H1 (cell line): ENCODE measurements at regions not wholly inside any gene's neighbourhood (a gene's known extent, or its start where the extent isn't known, plus 50 kb on each side); places are given as distances from the start of the nearest gene placed in this dataset.

ENCODE experiments used
- CTCF ChIA-PET: fragments of 300-600 bp; sonication (Branson Sonifier 250); formaldehyde crosslinking; loops from one replicate; lab custom pipeline; 2021; ENCODE audit not compliant: partially characterized antibody; lab: Charles Lee
- POLR2A ChIA-PET: fragments of 300-600 bp; sonication (Branson Sonifier 250); formaldehyde crosslinking; loops from one replicate; lab custom pipeline; 2021; ENCODE audit warnings: inconsistent platforms; ENCODE audit not compliant: partially characterized antibody; lab: Charles Lee
- DNase-seq, 2 experiments: peaks; one replicate each; pipeline versions ENCODE4 v3.0.0 to v3.0.0-alpha.2; 2010 to 2022; ENCODE audit warnings: low spot score in 2 of 2, low read depth in 1 of 2, mixed read lengths in 1 of 2
- FAIRE-seq: peaks from 2 replicates; lab custom pipeline; 2011; peaks lifted over from hg19 to GRCh38; lab: Jason Lieb, UNC
- H2AFZ ChIP-seq: 2 replicates; pipeline ENCODE4 v1.8.1; 2012; ENCODE audit warnings: low read length, inconsistent platforms
- H2AK5ac ChIP-seq: 2 replicates; pipeline ENCODE4 v1.6.1; 2013; ENCODE audit warnings: low read depth, low read length
- H2BK120ac ChIP-seq: replicated peaks from 2 replicates; pipeline ENCODE3; 2013; ENCODE audit warnings: low read depth, low read length, inconsistent platforms
- H2BK12ac ChIP-seq: 2 replicates; pipeline ENCODE4 v1.6.1; 2013; ENCODE audit warnings: low read depth, low read length
- H2BK15ac ChIP-seq: 2 replicates; pipeline ENCODE4 v1.6.1; 2013; ENCODE audit warnings: low read length
- H2BK20ac ChIP-seq: 2 replicates; pipeline ENCODE4 v1.6.1; 2013; ENCODE audit warnings: low read length
- H2BK5ac ChIP-seq: 2 replicates; pipeline ENCODE4 v1.6.1; 2013; ENCODE audit warnings: low read depth, low read length
- H3K14ac ChIP-seq: 2 replicates; pipeline ENCODE4 v1.6.1; 2013; ENCODE audit warnings: inconsistent platforms; ENCODE audit not compliant: insufficient read length
- H3K18ac ChIP-seq: 2 replicates; pipeline ENCODE4 v1.6.1; 2013; ENCODE audit warnings: low read length; ENCODE audit errors: extremely low read depth
- H3K23ac ChIP-seq: 2 replicates; pipeline ENCODE4 v1.6.1; 2013; ENCODE audit warnings: inconsistent platforms; ENCODE audit not compliant: insufficient read length
- H3K23me2 ChIP-seq: 2 replicates; pipeline ENCODE4 v1.6.1; 2013; ENCODE audit warnings: low read depth, low read length
- H3K27ac ChIP-seq: 2 replicates; pipeline ENCODE4 v1.6.1; 2011; ENCODE audit warnings: low read depth, low read length, inconsistent platforms
- H3K27me3 ChIP-seq, 4 experiments: replicated peaks in 1 of 4; 1 replicate in 1 of 4; 2 replicates in 3 of 4; pipeline versions ENCODE4 v1.6.1 to v1.8.1; 2011 to 2013; ENCODE audit warnings: low read length in 3 of 4, mild to moderate bottlenecking in 3 of 4, inconsistent platforms in 2 of 4, mixed read lengths in 2 of 4, moderate library complexity in 1 of 4; ENCODE audit not compliant: control insufficient read depth in 3 of 4, insufficient read depth in 3 of 4; ENCODE audit errors: extremely low read depth in 1 of 4
- H3K36me3 ChIP-seq, 4 experiments: 2 replicates each; pipeline versions ENCODE4 v1.6.1 to v1.8.1; 2011 to 2013; ENCODE audit warnings: mild to moderate bottlenecking in 4 of 4, low read length in 3 of 4, moderate library complexity in 2 of 4, control low read depth in 1 of 4, inconsistent platforms in 1 of 4; ENCODE audit not compliant: insufficient read depth in 4 of 4, control insufficient read depth in 2 of 4
- H3K4ac ChIP-seq: replicated peaks from 2 replicates; pipeline ENCODE3; 2013; ENCODE audit warnings: low read length, low read depth, mixed read lengths, inconsistent platforms; ENCODE audit not compliant: insufficient read length
- H3K4me1 ChIP-seq, 4 experiments: replicated peaks in 1 of 4; 1 replicate in 1 of 4; 2 replicates in 3 of 4; pipeline versions ENCODE4 v1.6.1 to v1.8.1; 2011 to 2013; ENCODE audit warnings: low read length in 3 of 4, inconsistent platforms in 2 of 4, mixed read lengths in 1 of 4; ENCODE audit not compliant: insufficient read depth in 4 of 4, control insufficient read depth in 3 of 4
- H3K4me2 ChIP-seq, 2 experiments: 2 replicates each; pipeline versions ENCODE4 v1.6.1 to v1.8.1; 2011 to 2013; ENCODE audit warnings: low read depth in 2 of 2, low read length in 2 of 2, control low read depth in 1 of 2, inconsistent platforms in 1 of 2, mild to moderate bottlenecking in 1 of 2; ENCODE audit not compliant: insufficient read depth in 1 of 2
- H3K4me3 ChIP-seq, 4 experiments: fragments of 200-600, 300-600 bp in 1 of 4; sonication (generic), shearing (Covaris generic), sonication (Bioruptor Twin) in 1 of 4; 2 replicates each; pipeline versions ENCODE4 v1.5.1 to v1.8.1; 2011 to 2016; ENCODE audit warnings: low read length in 4 of 4, low read depth in 3 of 4, control low read depth in 2 of 4, inconsistent platforms in 2 of 4, mild to moderate bottlenecking in 2 of 4, mixed read lengths in 1 of 4, moderate library complexity in 1 of 4; ENCODE audit not compliant: insufficient read depth in 2 of 4; ENCODE audit errors: extremely low read depth in 1 of 4
- H3K56ac ChIP-seq: replicated peaks from 2 replicates; pipeline ENCODE3; 2013; ENCODE audit warnings: low read depth, mild to moderate bottlenecking, mixed read lengths, low read length, inconsistent platforms; ENCODE audit not compliant: insufficient read length
- H3K79me1 ChIP-seq: 2 replicates; pipeline ENCODE4 v1.6.1; 2013; ENCODE audit warnings: low read depth, low read length, control low read depth
- H3K79me2 ChIP-seq, 2 experiments: 2 replicates each; pipeline versions ENCODE4 v1.6.1 to v1.8.1; 2012 to 2013; ENCODE audit warnings: low read length in 2 of 2, mild to moderate bottlenecking in 2 of 2, inconsistent platforms in 1 of 2; ENCODE audit not compliant: insufficient read depth in 2 of 2, control insufficient read depth in 1 of 2
- H3K9ac ChIP-seq, 4 experiments: replicated peaks in 1 of 4; 1 replicate in 1 of 4; 2 replicates in 3 of 4; pipeline versions ENCODE4 v1.6.1 to v1.8.1; 2011 to 2013; ENCODE audit warnings: low read depth in 3 of 4, low read length in 3 of 4, control low read depth in 2 of 4, mild to moderate bottlenecking in 2 of 4, moderate library complexity in 2 of 4, inconsistent platforms in 1 of 4; ENCODE audit errors: extremely low read depth in 1 of 4
- H3K9me3 ChIP-seq, 2 experiments: 2 replicates each; pipeline versions ENCODE4 v1.6.1 to v1.8.1; 2012 to 2013; ENCODE audit warnings: mild to moderate bottlenecking in 2 of 2, moderate library complexity in 2 of 2, control low read depth in 1 of 2, inconsistent platforms in 1 of 2, low read depth in 1 of 2, low read length in 1 of 2, mixed read lengths in 1 of 2; ENCODE audit not compliant: insufficient read depth in 2 of 2
- H4K20me1 ChIP-seq, 2 experiments: replicated peaks in 1 of 2; 2 replicates each; pipeline versions ENCODE3 to v1.8.1; 2011 to 2013; ENCODE audit warnings: inconsistent platforms in 2 of 2, low read length in 2 of 2, mild to moderate bottlenecking in 1 of 2; ENCODE audit not compliant: insufficient read depth in 2 of 2, control insufficient read depth in 1 of 2
- H4K5ac ChIP-seq: 2 replicates; pipeline ENCODE4 v1.6.1; 2013; ENCODE audit warnings: low read length, low read depth, mixed read lengths, inconsistent platforms; ENCODE audit not compliant: insufficient read length
- H4K8ac ChIP-seq: 2 replicates; pipeline ENCODE4 v1.8.0; 2013; ENCODE audit warnings: mild to moderate bottlenecking, moderate library complexity, low read length, inconsistent platforms; ENCODE audit not compliant: insufficient read depth; ENCODE audit errors: extremely low read depth
- H4K91ac ChIP-seq: replicated peaks from 2 replicates; pipeline ENCODE3; 2013; ENCODE audit warnings: low read length, mixed read lengths, inconsistent platforms; ENCODE audit not compliant: insufficient read length
- CHD2 ChIP-seq: IDR thresholded peaks from 2 replicates; pipeline ENCODE4 v1.6.1; 2012; ENCODE audit warnings: low read length, improper control_type of control experiment
- EZH2 ChIP-seq: fragments of 200-600 bp; sonication (generic); IDR thresholded peaks from 2 replicates; pipeline ENCODE4 v1.7.1; 2012; ENCODE audit warnings: low read depth, mild to moderate bottlenecking, moderate library complexity, low read length, inconsistent platforms; ENCODE audit not compliant: severe bottlenecking
- FOSL1 ChIP-seq: IDR thresholded peaks from 2 replicates; pipeline ENCODE4 v1.6.1; 2011; ENCODE audit warnings: mild to moderate bottlenecking, low read depth, low read length, moderate library complexity; ENCODE audit not compliant: insufficient read depth
- HDAC2 ChIP-seq, 2 experiments: fragments of 300-600 bp in 1 of 2; sonication (generic) in 1 of 2; IDR thresholded peaks; 2 replicates each; pipeline ENCODE4 v1.6.1; 2011 to 2012; ENCODE audit warnings: low read depth in 2 of 2, low read length in 2 of 2, mild to moderate bottlenecking in 2 of 2, moderate library complexity in 2 of 2, borderline replicate concordance in 1 of 2, inconsistent platforms in 1 of 2
- JUN ChIP-seq: IDR thresholded peaks from 2 replicates; pipeline ENCODE4 v1.6.1; 2011; ENCODE audit warnings: low read depth, mild to moderate bottlenecking, improper control_type of control experiment, low read length
- PHF8 ChIP-seq: fragments of 200-600 bp; sonication (generic); conservative IDR thresholded peaks from 2 replicates; pipeline ENCODE4 v1.7.1; 2012; ENCODE audit warnings: low read depth, mild to moderate bottlenecking, inconsistent platforms, low read length, moderate library complexity
- SRF ChIP-seq: IDR thresholded peaks from 2 replicates; pipeline ENCODE4 v1.6.1; 2011; ENCODE audit warnings: mild to moderate bottlenecking, low read depth, low read length, moderate library complexity
- ZNF274 ChIP-seq: IDR thresholded peaks from 2 replicates; pipeline ENCODE4 v1.7.0; 2012; ENCODE audit warnings: low read length, borderline replicate concordance; ENCODE audit errors: extremely low read depth
- WGBS, 2 experiments: shearing (Covaris generic) in 1 of 2; methylation state at CpG; one replicate each; pipeline versions ENCODE4 v1.1.6 to v1.1.7; 2013 to 2015; ENCODE audit warnings: low lambda C conversion rate in 2 of 2, mixed read lengths in 2 of 2, inconsistent platforms in 1 of 2, low coverage in 1 of 2, missing lambda C conversion rate in 1 of 2; ENCODE audit not compliant: insufficient replicate concordance in 2 of 2, insufficient coverage in 1 of 2, insufficient read length in 1 of 2; ENCODE audit errors: extremely low coverage in 1 of 2, missing lambda C conversion rate in 1 of 2; 5-methylcytosine and 5-hydroxymethylcytosine counted together

DNA sequence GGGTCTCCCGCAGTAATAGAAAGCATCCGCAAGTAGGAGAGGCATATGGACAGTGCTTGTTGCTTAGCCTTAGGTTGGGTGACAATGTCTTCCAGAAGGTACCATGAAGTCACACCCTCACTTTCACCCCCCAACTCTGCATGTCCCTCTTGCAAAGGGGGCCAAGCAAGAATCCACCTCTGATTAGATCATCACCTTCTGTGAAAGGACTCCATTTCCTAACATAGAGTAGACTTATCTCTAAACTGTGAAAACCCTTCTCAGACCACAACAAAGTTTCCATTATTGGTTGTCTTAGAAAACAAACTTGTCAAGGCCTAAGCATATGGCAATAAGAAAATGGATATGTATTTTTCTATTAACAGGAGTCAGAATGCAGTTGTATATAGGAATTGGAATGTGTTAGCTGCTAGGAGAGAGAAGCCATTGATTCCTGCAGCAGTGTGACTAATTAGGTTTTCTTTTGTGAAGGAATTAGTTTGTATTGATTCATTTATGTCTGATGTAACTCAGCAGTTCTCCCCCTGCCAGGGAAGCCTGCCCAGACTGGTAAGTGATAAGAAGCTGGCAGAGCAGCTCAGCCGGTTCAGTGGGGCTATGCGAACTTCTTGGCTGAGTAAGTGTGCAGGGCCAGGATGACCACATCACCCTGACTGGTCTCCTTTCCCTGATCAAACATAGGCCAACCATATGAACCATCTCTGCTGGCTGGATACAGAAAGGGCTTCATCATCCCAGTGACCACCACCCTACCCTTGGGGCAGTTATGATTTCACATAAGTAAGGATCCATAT, 107.3 kb upstream of the CCDC196 start:
- no peak overlapping the region for H3K27ac ChIP-seq
- H3K27me3 ChIP-seq, result no peaks in the 10 kb centered on the region
- no peak overlapping the region for H4K8ac ChIP-seq
- H4K91ac ChIP-seq, result no peak overlapping the region
- H3K23me2 ChIP-seq, result no peaks in the 10 kb centered on the region
- no peak overlapping the region for H3K18ac ChIP-seq
- H2AFZ ChIP-seq, result no peak overlapping the region
- no peak overlapping the region for H3K4me2 ChIP-seq
- H2AK5ac ChIP-seq, result no peak overlapping the region
- H3K23ac ChIP-seq, result no peak overlapping the region
- no peak for FAIRE-seq
- no peaks in the 10 kb centered on the region for H4K20me1 ChIP-seq
- H3K4me1 ChIP-seq, result peaks cover 0 to 5% (median 4%) of the 10 kb centered on the region in 4 experiments; a peak in 4 of 7 replicates
- H2BK5ac ChIP-seq, result no peak overlapping the region
- TF ChIP-seq HDAC2 (IDR thresholded peaks at IDR 0.05; ENCODE audit: borderline replicate concordance in 1 of 2, low read depth in 2 of 2, low read length in 2 of 2), result no peak
- no peak for TF ChIP-seq CHD2
- TF ChIP-seq ZNF274, result no peak
- TF ChIP-seq FOSL1, result no peak
- TF ChIP-seq SRF, result no peak
- no peak for TF ChIP-seq JUN
- no peak for TF ChIP-seq PHF8
- no peak for TF ChIP-seq EZH2
- no peak overlapping the region for H3K4ac ChIP-seq
- H2BK120ac ChIP-seq, result no peak overlapping the region
- H3K79me2 ChIP-seq, result no peaks in the 10 kb centered on the region
- no peak overlapping the region for H4K5ac ChIP-seq
- no peak overlapping the region for H2BK20ac ChIP-seq
- no peaks in the 10 kb centered on the region for H3K9me3 ChIP-seq
- ChIA-PET CTCF (interaction anchor here (2.1 kb wide), 1 partner anchor 24 kb away, joined by 6 read pairs; no protein-coding TSS in a partner anchor), POLR2A (no interaction called here)
- no peak overlapping the region for H3K56ac ChIP-seq
- no peak for DNase-seq
- no peaks in the 10 kb centered on the region for H3K36me3 ChIP-seq
- no peak overlapping the region for H3K14ac ChIP-seq
- H3K4me3 ChIP-seq, result no peak overlapping the region
- no peak overlapping the region for H3K9ac ChIP-seq
- H2BK15ac ChIP-seq, result no peak overlapping the region
- no peaks in the 10 kb centered on the region for H3K79me1 ChIP-seq
- H2BK12ac ChIP-seq, result no peak overlapping the region
- WGBS, 2 experiments, result 90% methylated on average over 4 of the region's 4 CpGs; no CpG with 5 or more reads in 1 of the 2 experiments
